GM18517 (cell line): ENCODE measurements at regions not wholly inside any gene's neighbourhood (a gene's known extent, or its start where the extent isn't known, plus 50 kb on each side); places are given as distances from the start of the nearest gene placed in this dataset.

Experiments
- ATAC-seq: cut with Tn5 transposase; IDR thresholded peaks from one replicate; pipeline ENCODE4 v1.9.1; 2021; ENCODE audit warnings: mild to moderate bottlenecking, moderate library complexity; ENCODE audit not compliant: unreplicated experiment

- ATAC-seq, result no peak
Observed at GRCh38 chr7:116310141-116310540, 99.8 kb downstream of the TES start.

DNA sequence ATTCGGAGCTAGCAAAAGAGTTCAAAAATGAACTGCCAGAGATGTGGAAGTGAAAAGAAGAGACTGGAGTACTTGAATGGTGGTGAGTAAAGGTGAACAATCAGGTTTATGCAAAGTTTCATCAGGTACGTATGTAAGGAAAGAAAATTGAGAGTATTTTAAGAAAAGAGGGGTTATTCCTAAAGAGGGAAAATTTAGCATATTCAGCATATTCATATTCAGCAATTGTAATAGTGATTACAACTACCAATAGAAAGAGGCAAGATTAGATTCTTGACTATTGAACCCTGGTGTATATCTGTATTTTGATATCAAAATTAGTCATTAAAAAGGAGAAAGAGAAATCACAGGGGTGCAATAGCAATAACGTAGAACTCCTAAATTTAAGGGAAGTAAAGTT lies 100.9 kb downstream of the TES start:
- ATAC-seq, result no peak

DNA sequence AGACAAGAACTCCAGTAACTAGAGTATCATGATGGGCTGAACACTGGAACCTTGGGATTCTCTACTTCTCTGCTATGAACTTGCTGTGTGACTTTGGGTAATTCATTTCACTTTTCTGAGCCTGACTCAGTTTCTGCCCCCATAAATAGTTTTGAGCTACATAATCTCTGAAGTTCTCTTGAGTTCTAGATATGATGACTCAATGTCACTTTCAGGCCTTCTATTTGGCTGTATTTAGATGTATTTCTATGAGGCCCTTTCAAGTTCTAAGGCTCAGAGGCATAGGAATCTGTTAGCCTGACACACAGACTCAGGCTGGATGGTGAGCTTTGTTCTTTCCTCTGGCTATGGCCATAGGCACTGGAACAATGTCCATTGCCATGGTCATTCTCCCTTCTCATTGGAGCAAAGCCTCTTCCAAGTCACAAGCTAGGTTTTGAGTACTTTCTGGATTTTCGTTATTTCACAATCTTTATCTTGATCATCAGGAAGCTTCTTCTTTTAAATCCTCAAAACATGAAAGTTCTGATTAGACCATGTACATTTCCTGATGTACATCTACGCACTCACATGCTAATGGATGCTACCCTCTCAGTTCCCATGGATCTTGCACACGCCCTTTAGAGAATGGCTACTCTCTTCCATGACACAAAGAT lies 101.6 kb downstream of the TES start:
- ATAC-seq, result no peak

DNA sequence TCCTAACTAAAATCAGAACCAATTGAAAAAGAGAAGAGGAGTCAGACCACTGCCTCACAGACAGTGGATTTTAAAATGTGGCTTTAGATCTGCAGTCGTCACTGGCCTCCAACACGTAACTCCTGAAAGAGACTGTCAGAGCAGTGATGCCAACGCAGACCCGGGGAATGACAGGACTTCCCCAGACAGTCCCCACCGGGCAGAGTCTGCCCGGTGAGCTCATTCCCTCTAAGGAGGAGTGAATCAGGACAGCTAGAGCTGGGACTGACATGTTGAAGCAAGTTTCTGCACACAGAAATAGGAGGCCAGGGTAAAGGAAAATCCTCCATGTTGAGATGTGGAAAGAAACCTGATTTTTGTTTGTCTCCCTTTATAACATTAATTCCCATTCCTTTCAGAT lies 105.0 kb downstream of the TES start:
- no peak for ATAC-seq

DNA sequence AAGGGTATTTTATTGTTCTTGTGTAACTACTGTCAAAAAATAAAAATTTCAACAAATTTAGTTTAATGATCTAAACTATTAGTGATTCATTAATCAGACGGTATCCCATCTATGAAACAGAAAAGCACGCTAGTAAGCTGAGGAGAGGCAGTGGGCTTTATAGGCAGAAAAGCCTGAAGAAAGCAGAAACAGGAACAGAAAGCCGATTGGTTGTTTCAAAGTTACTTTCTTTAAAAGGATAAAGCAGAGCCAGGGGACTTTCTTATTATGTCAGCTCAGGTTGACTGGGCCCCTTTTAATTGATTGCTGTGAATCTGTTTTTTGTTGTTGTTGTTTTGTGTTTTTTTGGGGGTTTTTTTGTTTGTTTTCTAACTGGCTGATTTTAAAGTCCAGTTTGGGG lies 105.5 kb downstream of the TES start:
- ATAC-seq, result no peak

GRCh38 chr7:116316838-116317628 lies 106.7 kb downstream of the TES start:
- peak; percentile 94 for ATAC-seq

- no peak for ATAC-seq
Observed at GRCh38 chr7:116317907-116318306, 107.6 kb downstream of the TES start.

DNA sequence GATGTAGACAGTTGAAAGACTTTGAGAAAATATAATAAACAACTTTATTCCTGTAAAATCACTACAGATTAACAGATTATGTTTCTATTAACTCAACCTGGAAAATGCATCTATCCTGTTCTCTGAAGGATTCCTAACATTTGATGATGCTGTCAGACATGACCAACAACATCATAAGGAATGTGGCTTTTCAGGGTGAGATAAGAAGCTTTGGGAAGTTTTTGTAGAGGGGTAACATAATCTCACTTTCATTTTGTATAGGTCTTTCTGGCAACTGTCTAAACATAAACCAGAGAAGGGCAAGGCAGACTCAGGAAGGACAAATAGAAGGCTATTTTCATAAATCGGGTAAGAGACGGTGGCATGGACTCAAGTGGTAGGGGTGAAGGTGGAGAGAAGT lies 112.2 kb downstream of the TES start:
- no peak for ATAC-seq

DNA sequence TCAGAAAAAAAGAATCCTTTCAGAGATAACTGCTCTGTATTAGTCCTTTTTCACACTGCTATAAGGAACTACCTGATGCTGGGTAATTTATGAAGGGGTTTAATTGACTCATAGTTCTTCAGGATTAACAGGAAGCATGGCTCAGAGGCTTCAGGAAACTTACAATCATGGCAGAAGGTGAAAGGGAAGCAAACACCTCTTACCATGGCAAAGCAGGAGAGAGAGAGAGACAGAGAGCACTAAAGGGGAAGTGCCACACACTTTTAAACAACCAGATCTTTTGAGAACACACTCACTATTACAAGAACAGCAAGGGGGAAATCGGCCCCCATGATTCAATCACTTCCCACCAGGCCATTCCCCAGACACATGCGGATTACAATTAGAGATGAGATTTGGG lies 114.2 kb downstream of the TES start:
- no peak for ATAC-seq

DNA sequence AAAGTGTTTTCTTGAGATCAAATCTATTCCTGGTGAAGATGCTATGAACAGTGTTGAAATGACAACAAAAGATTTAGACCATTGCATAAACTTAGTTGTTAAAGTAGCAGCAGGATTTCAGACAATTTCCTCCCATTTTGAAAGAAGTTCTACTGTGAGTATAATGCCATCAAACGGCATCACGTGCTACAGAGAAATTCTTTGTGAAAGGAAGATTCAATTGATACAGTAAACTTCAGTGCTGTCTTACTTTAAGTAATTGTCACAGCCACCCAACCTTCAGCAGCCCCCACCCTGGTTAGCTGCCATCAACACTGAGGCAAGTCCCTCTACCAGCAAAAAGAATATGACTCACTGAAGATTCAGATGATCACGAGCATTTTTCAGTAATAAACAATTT lies 115.2 kb downstream of the TES start:
- no peak for ATAC-seq

DNA sequence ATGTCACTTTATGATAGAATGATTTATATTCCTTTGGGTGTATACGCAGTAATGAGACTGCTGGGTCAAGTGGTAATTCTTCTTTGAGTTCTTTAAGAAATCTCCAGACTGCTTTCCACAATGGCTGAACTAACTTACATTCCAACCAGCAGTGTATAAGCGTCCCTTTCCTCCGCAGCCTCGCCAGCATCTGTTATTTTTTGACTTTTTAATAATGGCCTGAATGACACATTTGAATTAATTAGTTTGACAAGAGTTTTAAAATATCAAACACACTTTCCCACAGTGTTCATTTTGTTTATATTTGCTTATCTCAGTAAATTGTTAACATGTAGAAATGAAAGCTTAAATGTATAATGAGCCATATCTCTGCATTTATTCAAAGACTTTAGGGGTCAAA lies 116.8 kb downstream of the TES start:
- ATAC-seq, result no peak

GRCh38 chr7:116327752-116328151 lies 117.4 kb downstream of the TES start:
- no peak for ATAC-seq

GRCh38 chr7:116328161-116328560 lies 117.8 kb downstream of the TES start:
- no peak for ATAC-seq

DNA sequence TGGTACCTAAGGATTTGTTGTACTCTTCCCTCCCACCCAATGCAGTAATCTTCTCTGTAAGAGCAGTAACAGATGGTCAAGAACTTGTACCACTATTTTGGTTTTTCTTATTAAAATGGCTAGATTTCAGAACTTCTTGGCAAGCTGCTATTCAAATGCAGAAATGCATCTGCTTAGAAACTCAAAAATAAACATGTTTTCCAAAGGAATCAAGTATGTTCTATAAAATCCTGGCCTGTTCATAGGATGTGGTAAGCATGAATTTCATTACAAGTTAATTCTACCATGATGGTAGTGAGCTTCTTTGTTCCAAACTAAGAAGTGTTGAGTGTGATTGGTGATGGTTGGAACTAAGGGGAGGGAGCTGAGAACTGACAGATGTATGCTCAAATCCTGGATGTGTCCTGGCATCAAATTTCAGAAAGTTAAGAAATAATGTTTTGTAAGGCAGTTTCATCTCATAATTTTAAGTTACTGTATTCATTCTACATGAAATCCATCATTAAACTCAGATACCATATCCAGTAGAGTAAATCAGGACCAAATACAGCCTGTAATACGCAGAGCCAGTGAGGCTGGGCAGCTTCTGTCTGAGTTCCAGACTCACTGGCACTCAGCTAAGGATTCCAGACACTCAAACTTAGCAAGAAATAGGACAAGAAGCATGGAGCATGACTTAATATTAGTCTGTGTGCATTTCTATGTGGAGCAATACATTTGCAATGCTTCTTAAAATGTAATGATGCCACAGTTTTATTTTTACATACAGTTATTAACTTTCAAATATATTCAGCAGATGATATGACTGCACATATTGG lies 119.6 kb downstream of the TES start:
- no peak for ATAC-seq

GRCh38 chr7:116331020-116331419 lies 120.7 kb downstream of the TES start:
- no peak for ATAC-seq

DNA sequence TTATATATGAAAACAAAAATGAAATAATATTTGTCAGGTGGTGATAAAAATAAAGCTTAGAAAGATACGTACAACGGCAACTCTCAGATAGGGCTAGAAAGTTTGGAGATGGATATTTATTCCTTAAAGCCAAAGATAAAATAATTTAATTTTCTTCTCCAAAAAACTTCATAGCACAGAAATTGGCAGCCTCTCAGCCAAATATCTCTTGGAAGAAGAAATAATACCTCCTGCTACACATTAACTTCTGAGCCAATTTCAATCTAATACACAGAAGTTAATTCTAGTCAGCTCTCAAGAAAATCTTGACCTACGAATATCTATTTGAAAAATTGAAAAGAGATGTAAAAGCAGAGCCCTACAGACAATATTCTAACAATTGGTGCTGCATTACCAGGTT lies 122.4 kb downstream of the TES start:
- ATAC-seq, result no peak

DNA sequence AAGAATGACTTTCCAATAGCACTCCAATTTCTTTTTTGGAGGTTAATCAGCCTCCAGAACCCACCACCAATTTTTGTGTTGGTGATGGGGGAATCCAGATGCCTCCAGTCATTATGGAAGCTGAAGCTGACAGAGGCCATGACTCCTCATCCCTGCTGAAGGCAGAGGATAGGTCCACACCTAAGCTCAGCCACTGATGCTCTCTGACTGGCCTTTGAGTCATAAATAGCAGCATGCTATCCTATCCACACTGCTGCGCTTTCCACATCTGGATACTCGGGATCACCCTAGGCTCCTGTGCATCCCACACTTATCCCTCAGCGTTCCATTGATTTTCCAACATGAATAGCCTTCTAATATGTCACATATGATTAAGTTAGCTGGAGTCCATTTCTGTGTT lies 124.2 kb downstream of the TES start:
- no peak for ATAC-seq

GRCh38 chr7:116337018-116337417 lies 126.7 kb downstream of the TES start:
- ATAC-seq, result no peak

DNA sequence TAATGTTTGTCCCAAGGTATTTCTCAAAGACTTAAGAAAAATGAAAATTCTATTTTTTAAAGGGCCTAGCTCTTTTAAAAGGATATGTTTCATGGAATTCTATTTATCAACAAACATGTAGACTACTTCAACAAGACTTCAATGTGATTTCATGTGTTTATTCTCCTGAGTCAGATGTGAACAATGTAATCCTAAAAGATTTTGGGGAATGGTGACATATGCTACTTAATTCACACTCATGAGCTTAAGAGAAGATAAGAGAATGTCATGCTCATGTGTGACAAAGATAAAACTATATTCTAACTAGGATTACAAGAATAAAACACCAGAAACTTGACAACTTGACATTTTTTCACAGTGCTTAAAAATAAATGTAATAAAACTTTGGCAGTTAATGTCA lies 127.5 kb downstream of the TES start:
- no peak for ATAC-seq

DNA sequence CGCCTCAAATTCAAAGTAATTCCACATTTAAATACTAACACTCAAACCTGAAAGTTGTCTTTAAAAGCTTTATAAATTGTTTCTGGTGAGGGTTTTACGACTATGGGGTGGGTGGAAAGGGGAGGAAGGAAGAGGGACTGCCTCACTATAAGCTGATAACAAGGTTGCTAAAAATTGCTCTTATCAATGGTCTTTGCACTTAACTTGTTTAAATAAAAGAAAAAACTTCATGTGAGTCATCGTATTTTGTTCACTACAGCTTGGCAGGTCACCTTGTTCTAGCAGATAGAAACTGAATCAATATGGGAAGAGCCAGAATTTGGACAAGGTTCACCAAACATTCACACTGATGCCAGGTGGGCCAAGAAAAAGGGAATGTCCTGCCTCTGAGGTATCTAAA lies 129.2 kb downstream of the TES start:
- no peak for ATAC-seq

GRCh38 chr7:116340201-116340847 lies 130.0 kb downstream of the TES start:
- ATAC-seq, result no peak
